AG09319 (cell line): ENCODE measurements at regions not wholly inside any gene's neighbourhood (a gene's known extent, or its start where the extent isn't known, plus 50 kb on each side); places are given as distances from the start of the nearest gene placed in this dataset.
A peak's percentile ranks its signal among the peaks of the same experiment; 100 is the strongest.
"Not testable (repeated sequence)": the region's sequence is repeated elsewhere in the genome, so short reads cannot be mapped to it uniquely, and the experiment has no call there.

ENCODE experiments used
- DNase-seq: peaks from one replicate; pipeline ENCODE4 v3.0.0-alpha.2; 2010; ENCODE audit warnings: low read depth; ENCODE audit errors: extremely low read depth
- CTCF ChIP-seq: IDR thresholded peaks from 2 replicates; pipeline ENCODE4 v1.5.1; 2011; ENCODE audit warnings: low read depth, mild to moderate bottlenecking, inconsistent platforms, low read length, moderate library complexity

- DNase-seq: no peak
- no peak for TF ChIP-seq CTCF
Measured at GRCh38 chr1:29924017-29924431, 687.7 kb downstream of the PTPRU start.

- no peak for DNase-seq
- no peak for TF ChIP-seq CTCF
Measured at GRCh38 chr1:29921741-29922140, 685.4 kb downstream of the PTPRU start.

- TF ChIP-seq CTCF: no peak
- no peak for DNase-seq
Measured at GRCh38 chr1:29920784-29921183, 684.5 kb downstream of the PTPRU start.

GRCh38 chr1:29920316-29920715 lies 684.0 kb downstream of the PTPRU start:
- no peak for DNase-seq
- TF ChIP-seq CTCF: no peak

- not testable (repeated sequence) for DNase-seq
Measured at GRCh38 chr1:29919041-29919440, 682.7 kb downstream of the PTPRU start.

- TF ChIP-seq CTCF: no peak
- DNase-seq: no peak
Measured at GRCh38 chr1:29916656-29917369, 680.5 kb downstream of the PTPRU start.

- no peak for DNase-seq
- no peak for TF ChIP-seq CTCF
Measured at GRCh38 chr1:29914936-29915335, 678.6 kb downstream of the PTPRU start.

- TF ChIP-seq CTCF: peak; percentile 64
- DNase-seq: peak; percentile 5
Measured at GRCh38 chr1:29912425-29912824, 676.1 kb downstream of the PTPRU start.
